C4-2B (cell line): ENCODE measurements at regions not wholly inside any gene's neighbourhood (a gene's known extent, or its start where the extent isn't known, plus 50 kb on each side); places are given as distances from the start of the nearest gene placed in this dataset.

Experiments
- H3K27ac ChIP-seq: fragments of 450-650 bp; 2 replicates; pipeline ENCODE4 v1.5.1; 2017
- CTCF ChIP-seq: fragments of 450-650 bp; conservative IDR thresholded peaks from 2 replicates; pipeline ENCODE4 v1.5.1; 2017; ENCODE audit warnings: mild to moderate bottlenecking
- ZFX ChIP-seq: fragments of 450-650 bp; IDR thresholded peaks from 2 replicates; pipeline ENCODE4 v1.6.1; 2017

- TF ChIP-seq CTCF (no peak), ZFX (no peak)
- no peak overlapping the region for H3K27ac ChIP-seq
These were observed 352.5 kb upstream of the ADGRL3 start for GRCh38 chr4:60847614-60848013.

- H3K27ac ChIP-seq, result no peak overlapping the region
- no peak for TF ChIP-seq CTCF
- TF ChIP-seq ZFX, result no peak
These were observed 342.9 kb upstream of the ADGRL3 start for GRCh38 chr4:60857130-60857753.

GRCh38 chr4:60863442-60863841, 336.7 kb upstream of the ADGRL3 start:
- TF ChIP-seq ZFX, result no peak
- TF ChIP-seq CTCF, result no peak
- no peak overlapping the region for H3K27ac ChIP-seq

- TF ChIP-seq CTCF (peak; percentile 18), ZFX (no peak)
- H3K27ac ChIP-seq, result no peak overlapping the region
These were observed 334.9 kb upstream of the ADGRL3 start for GRCh38 chr4:60865273-60865672.

- TF ChIP-seq ZFX (no peak), CTCF (no peak)
- H3K27ac ChIP-seq, result no peak overlapping the region
These were observed 331.7 kb upstream of the ADGRL3 start for GRCh38 chr4:60868232-60868960.

GRCh38 chr4:60879135-60879701, 320.9 kb upstream of the ADGRL3 start:
- no peak overlapping the region for H3K27ac ChIP-seq
- TF ChIP-seq CTCF (no peak), ZFX (no peak)

GRCh38 chr4:60884587-60884986, 315.5 kb upstream of the ADGRL3 start:
- no peak overlapping the region for H3K27ac ChIP-seq
- no peak for TF ChIP-seq CTCF
- no peak for TF ChIP-seq ZFX
